ENCODE measurements at regions not wholly inside any gene's neighbourhood (a gene's known extent, or its start where the extent isn't known, plus 50 kb on each side); places are given as distances from the start of the nearest gene placed in this dataset.
"Not testable (repeated sequence)": the region's sequence is repeated elsewhere in the genome, so short reads cannot be mapped to it uniquely, and the experiment has no call there.

- not testable (repeated sequence) for TF ChIP-seq CTCF, POLR2AphosphoS5, EP300 (IDR thresholded peaks at IDR 0.05)
Observed at GRCh38 chr3:28627843-28628242, 279.2 kb upstream of the AZI2 start.

Measured in upper lobe of left lung (tissue), 4 donors.